ENCODE measurements at regions not wholly inside any gene's neighbourhood (a gene's known extent, or its start where the extent isn't known, plus 50 kb on each side); places are given as distances from the start of the nearest gene placed in this dataset.

DNA sequence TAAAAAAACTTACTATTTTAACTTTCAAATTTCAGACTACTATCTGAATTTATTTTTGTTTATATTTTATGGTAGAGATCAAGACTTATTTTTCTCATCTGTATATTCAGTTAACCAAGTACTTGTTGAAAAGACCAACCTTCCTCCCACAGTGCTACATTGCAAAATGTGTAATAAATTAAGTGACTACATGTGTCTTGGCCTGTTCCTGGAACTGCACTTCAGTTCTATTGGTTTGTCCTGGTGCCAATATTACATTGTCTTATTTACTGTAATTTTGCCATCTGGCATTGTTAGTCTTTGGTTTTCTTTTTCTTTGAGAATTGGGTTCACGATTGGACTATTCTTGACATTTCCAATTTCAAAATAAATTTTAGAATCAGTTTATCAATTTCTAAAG is 138.4 kb upstream of the KCNMB2 start:
- TF ChIP-seq, protein P1, sequence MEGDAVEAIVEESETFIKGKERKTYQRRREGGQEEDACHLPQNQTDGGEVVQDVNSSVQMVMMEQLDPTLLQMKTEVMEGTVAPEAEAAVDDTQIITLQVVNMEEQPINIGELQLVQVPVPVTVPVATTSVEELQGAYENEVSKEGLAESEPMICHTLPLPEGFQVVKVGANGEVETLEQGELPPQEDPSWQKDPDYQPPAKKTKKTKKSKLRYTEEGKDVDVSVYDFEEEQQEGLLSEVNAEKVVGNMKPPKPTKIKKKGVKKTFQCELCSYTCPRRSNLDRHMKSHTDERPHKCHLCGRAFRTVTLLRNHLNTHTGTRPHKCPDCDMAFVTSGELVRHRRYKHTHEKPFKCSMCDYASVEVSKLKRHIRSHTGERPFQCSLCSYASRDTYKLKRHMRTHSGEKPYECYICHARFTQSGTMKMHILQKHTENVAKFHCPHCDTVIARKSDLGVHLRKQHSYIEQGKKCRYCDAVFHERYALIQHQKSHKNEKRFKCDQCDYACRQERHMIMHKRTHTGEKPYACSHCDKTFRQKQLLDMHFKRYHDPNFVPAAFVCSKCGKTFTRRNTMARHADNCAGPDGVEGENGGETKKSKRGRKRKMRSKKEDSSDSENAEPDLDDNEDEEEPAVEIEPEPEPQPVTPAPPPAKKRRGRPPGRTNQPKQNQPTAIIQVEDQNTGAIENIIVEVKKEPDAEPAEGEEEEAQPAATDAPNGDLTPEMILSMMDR (IDR thresholded peaks at IDR 0.05): no peak
- no peak for TF ChIP-seq POLR2A (IDR thresholded peaks at IDR 0.05)

Data from adrenal gland (tissue), 5 donors.